WTC11 (cell line): ENCODE measurements at regions not wholly inside any gene's neighbourhood (a gene's known extent, or its start where the extent isn't known, plus 50 kb on each side); places are given as distances from the start of the nearest gene placed in this dataset.

Source experiments
- CBFB ChIP-seq: sonication (generic); formaldehyde crosslinking; IDR thresholded peaks from 2 replicates; pipeline ENCODE4 v1.8.1; 2022; ENCODE audit warnings: mild to moderate bottlenecking, low read depth, missing genetic modification reagents
- FOXP1 ChIP-seq: sonication (generic); formaldehyde crosslinking; IDR thresholded peaks from 2 replicates; pipeline ENCODE4 v1.8.0; 2022; ENCODE audit warnings: missing genetic modification reagents, mild to moderate bottlenecking, moderate library complexity, borderline replicate concordance
- GABPB1 ChIP-seq: sonication (generic); formaldehyde crosslinking; IDR thresholded peaks from 2 replicates; pipeline ENCODE4 v1.8.1; 2023; ENCODE audit warnings: mild to moderate bottlenecking, missing genetic modification reagents
- GRHL2 ChIP-seq: fragments of 250-450 bp; sonication (Bioruptor Pico); IDR thresholded peaks from 2 replicates; pipeline ENCODE4 v1.8.0; 2022; ENCODE audit warnings: mild to moderate bottlenecking, moderate library complexity; ENCODE audit not compliant: insufficient replicate concordance, severe bottlenecking
- OVOL2 ChIP-seq: fragments of 250-450 bp; sonication (Bioruptor Pico); IDR thresholded peaks from 2 replicates; pipeline ENCODE4 v1.9.0; 2021; ENCODE audit warnings: mild to moderate bottlenecking, borderline replicate concordance
- ZNF396 ChIP-seq: fragments of 250-450 bp; sonication (Bioruptor Pico); IDR thresholded peaks from 2 replicates; pipeline ENCODE4 v1.8.0; 2021; ENCODE audit warnings: mild to moderate bottlenecking, moderate library complexity, borderline replicate concordance
- ZNF512 ChIP-seq: sonication (generic); formaldehyde crosslinking; IDR thresholded peaks from 2 replicates; pipeline ENCODE4 v1.8.1; 2022; ENCODE audit warnings: missing genetic modification reagents, borderline replicate concordance
- TF ChIP-seq, protein P1 (sequence below): fragments of 200-600 bp; IDR thresholded peaks from 2 replicates; pipeline ENCODE4 v1.8.0; 2022; ENCODE audit warnings: antibody characterized with exemption
- TF ChIP-seq, protein P2 (sequence below): sonication (generic); formaldehyde crosslinking; conservative IDR thresholded peaks from 2 replicates; pipeline ENCODE4 v1.8.1; 2023; ENCODE audit warnings: mild to moderate bottlenecking, low read depth, missing genetic modification reagents, moderate library complexity
- TF ChIP-seq, protein P3 (sequence below): sonication (generic); formaldehyde crosslinking; conservative IDR thresholded peaks from 2 replicates; pipeline ENCODE4 v1.8.1; 2022; ENCODE audit warnings: mild to moderate bottlenecking, missing genetic modification reagents

DNA sequence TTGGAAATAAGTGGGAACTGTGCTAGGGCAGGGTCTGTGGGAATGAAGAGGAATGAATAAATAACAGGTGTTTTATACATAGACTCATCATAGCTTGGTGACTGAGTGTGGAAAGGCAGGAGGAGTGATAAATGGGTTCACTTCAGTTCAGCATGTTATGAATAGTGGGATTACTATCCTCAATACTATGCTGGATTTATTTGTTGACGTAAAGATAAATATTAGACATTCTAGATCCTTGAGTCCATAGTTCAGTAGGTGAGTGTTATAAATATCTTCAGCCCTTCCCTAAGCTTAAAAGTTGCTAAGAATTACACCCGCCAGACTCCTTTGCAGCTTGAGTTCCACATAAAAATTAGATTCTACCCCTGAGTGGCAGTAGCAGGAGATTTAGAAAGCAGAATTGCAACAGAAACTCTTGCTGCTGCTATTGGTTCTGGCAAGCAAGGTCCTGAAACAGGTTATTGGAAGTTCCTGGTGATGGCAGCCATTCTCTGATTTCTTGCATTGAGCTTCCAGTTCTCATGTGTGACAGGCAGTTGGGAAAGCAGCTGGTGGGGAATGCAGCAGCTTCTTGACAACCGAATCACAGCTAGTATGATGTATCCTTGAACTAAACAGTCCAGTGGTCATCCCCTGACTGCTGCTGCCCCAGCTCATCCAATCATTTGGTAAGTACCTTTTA lies 1558.9 kb downstream of the FAM181B start:
- TF ChIP-seq, protein P1, sequence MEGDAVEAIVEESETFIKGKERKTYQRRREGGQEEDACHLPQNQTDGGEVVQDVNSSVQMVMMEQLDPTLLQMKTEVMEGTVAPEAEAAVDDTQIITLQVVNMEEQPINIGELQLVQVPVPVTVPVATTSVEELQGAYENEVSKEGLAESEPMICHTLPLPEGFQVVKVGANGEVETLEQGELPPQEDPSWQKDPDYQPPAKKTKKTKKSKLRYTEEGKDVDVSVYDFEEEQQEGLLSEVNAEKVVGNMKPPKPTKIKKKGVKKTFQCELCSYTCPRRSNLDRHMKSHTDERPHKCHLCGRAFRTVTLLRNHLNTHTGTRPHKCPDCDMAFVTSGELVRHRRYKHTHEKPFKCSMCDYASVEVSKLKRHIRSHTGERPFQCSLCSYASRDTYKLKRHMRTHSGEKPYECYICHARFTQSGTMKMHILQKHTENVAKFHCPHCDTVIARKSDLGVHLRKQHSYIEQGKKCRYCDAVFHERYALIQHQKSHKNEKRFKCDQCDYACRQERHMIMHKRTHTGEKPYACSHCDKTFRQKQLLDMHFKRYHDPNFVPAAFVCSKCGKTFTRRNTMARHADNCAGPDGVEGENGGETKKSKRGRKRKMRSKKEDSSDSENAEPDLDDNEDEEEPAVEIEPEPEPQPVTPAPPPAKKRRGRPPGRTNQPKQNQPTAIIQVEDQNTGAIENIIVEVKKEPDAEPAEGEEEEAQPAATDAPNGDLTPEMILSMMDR, result no peak
- TF ChIP-seq FOXP1 (no peak), ZNF512 (CRISPR knock-in tag) (no peak), CBFB (CRISPR knock-in tag) (no peak), OVOL2 (CRISPR knock-in tag) (no peak), GABPB1 (CRISPR knock-in tag) (no peak), ZNF396 (CRISPR knock-in tag) (no peak), GRHL2 (no peak)
- TF ChIP-seq, protein P2, sequence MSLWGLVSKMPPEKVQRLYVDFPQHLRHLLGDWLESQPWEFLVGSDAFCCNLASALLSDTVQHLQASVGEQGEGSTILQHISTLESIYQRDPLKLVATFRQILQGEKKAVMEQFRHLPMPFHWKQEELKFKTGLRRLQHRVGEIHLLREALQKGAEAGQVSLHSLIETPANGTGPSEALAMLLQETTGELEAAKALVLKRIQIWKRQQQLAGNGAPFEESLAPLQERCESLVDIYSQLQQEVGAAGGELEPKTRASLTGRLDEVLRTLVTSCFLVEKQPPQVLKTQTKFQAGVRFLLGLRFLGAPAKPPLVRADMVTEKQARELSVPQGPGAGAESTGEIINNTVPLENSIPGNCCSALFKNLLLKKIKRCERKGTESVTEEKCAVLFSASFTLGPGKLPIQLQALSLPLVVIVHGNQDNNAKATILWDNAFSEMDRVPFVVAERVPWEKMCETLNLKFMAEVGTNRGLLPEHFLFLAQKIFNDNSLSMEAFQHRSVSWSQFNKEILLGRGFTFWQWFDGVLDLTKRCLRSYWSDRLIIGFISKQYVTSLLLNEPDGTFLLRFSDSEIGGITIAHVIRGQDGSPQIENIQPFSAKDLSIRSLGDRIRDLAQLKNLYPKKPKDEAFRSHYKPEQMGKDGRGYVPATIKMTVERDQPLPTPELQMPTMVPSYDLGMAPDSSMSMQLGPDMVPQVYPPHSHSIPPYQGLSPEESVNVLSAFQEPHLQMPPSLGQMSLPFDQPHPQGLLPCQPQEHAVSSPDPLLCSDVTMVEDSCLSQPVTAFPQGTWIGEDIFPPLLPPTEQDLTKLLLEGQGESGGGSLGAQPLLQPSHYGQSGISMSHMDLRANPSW (CRISPR knock-in tag), result no peak
- TF ChIP-seq, protein P3, sequence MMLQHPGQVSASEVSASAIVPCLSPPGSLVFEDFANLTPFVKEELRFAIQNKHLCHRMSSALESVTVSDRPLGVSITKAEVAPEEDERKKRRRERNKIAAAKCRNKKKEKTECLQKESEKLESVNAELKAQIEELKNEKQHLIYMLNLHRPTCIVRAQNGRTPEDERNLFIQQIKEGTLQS (CRISPR knock-in tag), result no peak
